SK-N-SH (cell line): ENCODE measurements at regions not wholly inside any gene's neighbourhood (a gene's known extent, or its start where the extent isn't known, plus 50 kb on each side); places are given as distances from the start of the nearest gene placed in this dataset.
"Not testable (repeated sequence)": the region's sequence is repeated elsewhere in the genome, so short reads cannot be mapped to it uniquely, and the experiment has no call there.

ENCODE experiments used
- CHD2 ChIP-seq: fragments of 150-350 bp; IDR thresholded peaks from 2 replicates; pipeline ENCODE4 v1.6.1; 2018; ENCODE audit warnings: low read length; ENCODE audit not compliant: partially characterized antibody
- EZH2phosphoT487 ChIP-seq: fragments of 200-600 bp; sonication (generic); IDR thresholded peaks from 2 replicates; pipeline ENCODE4 v1.6.1; 2017; ENCODE audit warnings: low read depth, mixed run types, mild to moderate bottlenecking, antibody characterized with exemption, moderate library complexity, borderline replicate concordance
- SIN3A ChIP-seq: IDR thresholded peaks from 2 replicates; pipeline ENCODE4 v1.6.1; 2012; ENCODE audit warnings: low read depth, mild to moderate bottlenecking, low read length, moderate library complexity, borderline replicate concordance
- TF ChIP-seq, protein P1 (sequence below): fragments of 200-600 bp; sonication (generic); IDR thresholded peaks from 2 replicates; pipeline ENCODE4 v1.6.1; 2017; ENCODE audit warnings: antibody characterized with exemption, mild to moderate bottlenecking, moderate library complexity

GRCh38 chr3:90202931-90203330, 1095.5 kb downstream of the EPHA3 start:
- TF ChIP-seq EZH2phosphoT487, CHD2, SIN3A: not testable (repeated sequence)
- TF ChIP-seq, protein P1, sequence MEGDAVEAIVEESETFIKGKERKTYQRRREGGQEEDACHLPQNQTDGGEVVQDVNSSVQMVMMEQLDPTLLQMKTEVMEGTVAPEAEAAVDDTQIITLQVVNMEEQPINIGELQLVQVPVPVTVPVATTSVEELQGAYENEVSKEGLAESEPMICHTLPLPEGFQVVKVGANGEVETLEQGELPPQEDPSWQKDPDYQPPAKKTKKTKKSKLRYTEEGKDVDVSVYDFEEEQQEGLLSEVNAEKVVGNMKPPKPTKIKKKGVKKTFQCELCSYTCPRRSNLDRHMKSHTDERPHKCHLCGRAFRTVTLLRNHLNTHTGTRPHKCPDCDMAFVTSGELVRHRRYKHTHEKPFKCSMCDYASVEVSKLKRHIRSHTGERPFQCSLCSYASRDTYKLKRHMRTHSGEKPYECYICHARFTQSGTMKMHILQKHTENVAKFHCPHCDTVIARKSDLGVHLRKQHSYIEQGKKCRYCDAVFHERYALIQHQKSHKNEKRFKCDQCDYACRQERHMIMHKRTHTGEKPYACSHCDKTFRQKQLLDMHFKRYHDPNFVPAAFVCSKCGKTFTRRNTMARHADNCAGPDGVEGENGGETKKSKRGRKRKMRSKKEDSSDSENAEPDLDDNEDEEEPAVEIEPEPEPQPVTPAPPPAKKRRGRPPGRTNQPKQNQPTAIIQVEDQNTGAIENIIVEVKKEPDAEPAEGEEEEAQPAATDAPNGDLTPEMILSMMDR, result not testable (repeated sequence)
